GM12878 (cell line): ENCODE measurements at regions not wholly inside any gene's neighbourhood (a gene's known extent, or its start where the extent isn't known, plus 50 kb on each side); places are given as distances from the start of the nearest gene placed in this dataset.

Experiments used
- FOS ChIP-seq: IDR thresholded peaks from 3 replicates; pipeline ENCODE4 v1.6.1; 2011; ENCODE audit warnings: borderline replicate concordance; ENCODE audit not compliant: insufficient read length; ENCODE audit errors: extremely low read depth
- ZSCAN29 ChIP-seq: fragments of 450-650 bp; IDR thresholded peaks from 2 replicates; pipeline ENCODE4 v1.6.1; 2017; ENCODE audit warnings: mild to moderate bottlenecking, moderate library complexity

DNA sequence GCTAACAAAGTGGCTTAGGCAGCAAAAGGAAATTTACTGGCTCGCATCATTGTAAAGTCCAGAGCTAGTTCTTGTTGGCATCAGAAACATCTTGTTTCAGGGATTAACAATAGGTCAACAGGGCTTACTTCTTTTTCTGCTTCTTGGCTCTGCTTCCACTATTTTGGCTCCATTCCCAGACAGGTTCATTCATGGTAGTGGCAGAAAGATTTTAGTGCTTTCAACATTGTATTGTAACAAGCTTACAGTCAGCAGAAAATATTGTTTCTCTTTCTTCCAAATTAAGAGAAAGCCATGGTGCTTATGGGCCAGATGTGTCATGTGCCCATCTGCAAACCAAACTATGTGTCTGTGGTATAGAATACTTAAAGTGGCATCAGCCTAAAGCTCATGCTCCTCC is 315.6 kb downstream of the RAB38 start:
- no peak for TF ChIP-seq FOS
- no peak for TF ChIP-seq ZSCAN29
